ENCODE measurements at regions not wholly inside any gene's neighbourhood (a gene's known extent, or its start where the extent isn't known, plus 50 kb on each side); places are given as distances from the start of the nearest gene placed in this dataset.
"Not testable (repeated sequence)": the region's sequence is repeated elsewhere in the genome, so short reads cannot be mapped to it uniquely, and the experiment has no call there.

GRCh38 chr13:107827840-107828549 is 387.3 kb downstream of the LIG4 start:
- no peak for DNase-seq

- DNase-seq, result no peak
Measured at GRCh38 chr13:107824635-107825034, 390.7 kb downstream of the LIG4 start.

- no peak for DNase-seq
Measured at GRCh38 chr13:107822006-107822405, 393.3 kb downstream of the LIG4 start.

- DNase-seq, result no peak
Measured at GRCh38 chr13:107821492-107821891, 393.8 kb downstream of the LIG4 start.

GRCh38 chr13:107819071-107819470 is 396.3 kb downstream of the LIG4 start:
- DNase-seq, result no peak

GRCh38 chr13:107817647-107818287 is 397.6 kb downstream of the LIG4 start:
- no peak for DNase-seq

- DNase-seq, result no peak
Measured at GRCh38 chr13:107812014-107812412, 403.3 kb downstream of the LIG4 start.

GRCh38 chr13:107811233-107812013 is 403.9 kb downstream of the LIG4 start:
- DNase-seq, result no peak

GRCh38 chr13:107809125-107809524 is 406.2 kb downstream of the LIG4 start:
- DNase-seq, result no peak

- no peak for DNase-seq
Measured at GRCh38 chr13:107808389-107808788, 406.9 kb downstream of the LIG4 start.

- DNase-seq, result no peak
Measured at GRCh38 chr13:107807306-107808073, 407.8 kb downstream of the LIG4 start.

GRCh38 chr13:107806726-107807125 is 408.6 kb downstream of the LIG4 start:
- DNase-seq, result no peak

GRCh38 chr13:107803822-107804495 is 411.4 kb downstream of the LIG4 start:
- DNase-seq, result no peak

- DNase-seq, result no peak
Measured at GRCh38 chr13:107801621-107802020, 413.7 kb downstream of the LIG4 start.

GRCh38 chr13:107799001-107799400 is 416.3 kb downstream of the LIG4 start:
- DNase-seq, result no peak

- DNase-seq, result no peak
Measured at GRCh38 chr13:107790397-107790796, 424.9 kb downstream of the LIG4 start.

GRCh38 chr13:107788464-107789165 is 426.7 kb downstream of the LIG4 start:
- DNase-seq, result no peak

- not testable (repeated sequence) for DNase-seq
Measured at GRCh38 chr13:107782646-107783045, 432.7 kb downstream of the LIG4 start.

GRCh38 chr13:107778094-107778493 is 437.2 kb downstream of the LIG4 start:
- no peak for DNase-seq

GRCh38 chr13:107770541-107770940 is 444.8 kb downstream of the LIG4 start:
- DNase-seq, result no peak

Data from anterior cingulate cortex (tissue), 58 donors.